HG03521 (cell line): ENCODE measurements at regions not wholly inside any gene's neighbourhood (a gene's known extent, or its start where the extent isn't known, plus 50 kb on each side); places are given as distances from the start of the nearest gene placed in this dataset.
"Not testable (repeated sequence)": the region's sequence is repeated elsewhere in the genome, so short reads cannot be mapped to it uniquely, and the experiment has no call there.

Experiments
- ATAC-seq: cut with Tn5 transposase; IDR thresholded peaks from one replicate; pipeline ENCODE4 v1.9.1; 2021; ENCODE audit warnings: mild to moderate bottlenecking, moderate library complexity; ENCODE audit not compliant: unreplicated experiment

DNA sequence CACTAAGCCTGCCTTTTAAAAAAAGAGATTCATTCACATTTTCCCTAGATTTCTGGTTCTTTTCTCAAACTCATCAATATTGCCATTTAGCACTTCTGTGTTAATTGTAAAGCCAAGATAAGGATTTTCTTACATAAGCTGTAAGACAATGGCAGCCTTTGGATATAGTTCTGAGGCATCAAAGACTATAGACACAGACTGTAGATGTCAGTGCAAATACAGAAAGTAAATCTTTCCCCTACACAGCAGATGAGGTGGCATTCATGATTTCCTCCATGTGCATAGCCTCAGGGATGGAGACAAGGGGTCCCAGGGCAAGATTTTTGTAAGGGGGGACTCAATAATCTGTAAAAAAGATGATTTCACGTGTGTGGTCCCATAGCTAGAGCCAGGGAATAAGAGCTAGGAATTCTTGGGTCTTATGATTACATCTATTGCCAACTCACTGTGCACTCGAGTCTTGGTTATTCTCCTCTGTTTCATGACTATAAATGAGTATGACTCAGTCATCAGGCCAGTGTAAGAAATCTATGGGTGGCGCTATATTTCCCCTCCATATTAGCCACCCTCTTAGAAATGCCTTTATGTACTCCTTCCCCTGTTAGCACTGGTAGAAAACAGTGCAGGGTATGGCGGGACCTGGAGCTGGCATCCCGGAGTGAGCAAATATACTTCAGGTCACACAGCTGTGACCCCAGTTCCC, 207.5 kb downstream of the EXOC5 start:
- ATAC-seq, result no peak

DNA sequence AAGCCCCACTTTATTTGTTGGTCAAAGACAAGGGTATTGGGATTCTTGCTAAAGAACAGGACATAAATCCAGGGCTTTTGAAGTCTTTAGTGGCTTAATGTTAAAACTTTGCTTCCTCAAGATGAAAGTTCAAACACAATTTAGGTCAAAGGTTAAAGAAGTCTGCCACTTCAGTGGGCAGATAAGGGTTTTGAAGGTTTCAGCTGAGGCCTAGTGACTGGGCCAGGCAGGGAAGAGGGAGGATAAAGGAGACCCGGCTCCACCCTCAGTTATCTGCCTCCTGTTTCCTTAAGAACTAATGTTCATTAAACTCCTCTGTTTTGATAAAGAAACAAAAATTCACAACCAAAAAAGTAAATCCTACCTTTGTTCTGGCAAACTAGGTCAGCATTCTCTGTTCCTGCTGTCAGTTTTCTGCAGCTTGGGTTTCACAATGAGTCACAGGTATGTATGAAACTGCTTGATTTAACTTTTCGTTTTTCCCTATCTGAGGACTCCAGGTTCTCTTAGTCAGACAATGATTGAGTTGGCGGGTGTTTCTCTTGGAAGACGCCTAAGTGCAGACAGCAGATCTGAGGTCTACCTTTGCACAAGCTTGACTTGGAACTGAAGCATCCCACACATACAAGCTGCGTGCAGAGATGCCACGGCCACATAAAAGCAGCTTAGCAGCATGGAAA, 208.3 kb downstream of the EXOC5 start:
- peak; percentile 68 for ATAC-seq

GRCh38 chr14:57058319-57058718, 210.4 kb downstream of the EXOC5 start:
- no peak for ATAC-seq

DNA sequence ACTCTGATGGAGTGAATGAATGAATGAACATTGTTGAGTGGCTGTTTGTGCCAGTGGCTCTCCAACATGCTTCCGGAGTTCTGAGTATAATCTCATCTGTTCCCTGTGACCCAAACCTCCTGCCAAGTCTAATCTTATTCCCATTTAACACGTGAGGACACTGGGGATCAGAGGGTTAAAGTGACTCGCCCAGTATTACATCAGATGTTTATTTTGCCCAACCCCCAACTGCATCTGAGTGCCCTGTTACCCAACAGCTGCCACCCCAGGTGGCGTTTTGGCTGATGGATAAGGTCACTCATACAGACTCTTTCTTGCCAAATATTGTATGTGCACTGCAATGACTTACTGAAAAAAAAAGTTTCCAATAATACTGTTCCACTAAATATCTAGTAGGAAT, 210.9 kb downstream of the EXOC5 start:
- ATAC-seq, result no peak

DNA sequence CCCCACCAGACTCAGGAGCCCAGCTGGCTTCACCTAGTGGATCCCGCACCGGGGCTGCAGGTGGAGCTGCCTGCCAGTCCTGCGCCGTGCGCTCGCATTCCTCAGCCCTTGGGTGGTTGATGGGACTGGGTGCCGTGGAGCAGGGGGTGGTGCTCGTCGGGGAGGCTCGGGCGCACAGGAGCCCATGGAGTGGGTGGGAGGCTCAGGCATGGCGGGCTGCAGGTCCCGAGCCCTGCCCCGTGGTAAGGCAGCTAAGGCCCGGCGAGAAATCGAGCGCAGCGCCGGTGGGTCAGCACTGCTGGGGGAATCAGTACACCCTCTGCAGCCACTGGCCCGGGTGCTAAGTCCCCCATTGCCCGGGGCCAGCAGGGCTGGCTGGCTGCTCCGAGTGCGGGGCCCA, 212.2 kb downstream of the EXOC5 start:
- not testable (repeated sequence) for ATAC-seq

DNA sequence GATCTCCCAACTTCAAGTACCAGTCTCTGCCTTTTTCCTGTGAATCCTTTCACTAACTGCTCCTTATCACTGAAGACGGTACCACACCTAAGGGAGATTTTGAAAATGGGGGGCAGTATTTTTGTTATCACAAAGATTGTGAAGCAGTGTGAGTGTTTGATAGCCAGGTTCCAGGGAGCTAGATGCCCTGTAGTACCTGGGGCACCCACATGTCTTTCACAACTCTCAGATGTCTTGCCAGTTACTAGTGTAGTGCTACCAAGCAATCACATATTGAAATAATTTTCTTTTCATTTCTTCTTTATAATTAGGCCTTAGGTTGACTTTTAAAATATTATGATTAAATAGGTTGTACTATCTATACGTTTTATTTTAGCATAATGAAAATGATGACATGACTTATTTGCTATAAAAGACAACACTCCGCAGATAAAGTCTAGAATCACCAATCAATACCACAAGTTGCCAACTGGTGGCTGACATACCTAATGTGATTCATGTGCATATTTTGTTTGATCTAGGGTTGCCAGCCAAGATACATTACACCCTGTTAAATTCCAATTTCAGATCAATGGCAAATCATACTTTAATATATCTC, 215.9 kb downstream of the EXOC5 start:
- no peak for ATAC-seq

DNA sequence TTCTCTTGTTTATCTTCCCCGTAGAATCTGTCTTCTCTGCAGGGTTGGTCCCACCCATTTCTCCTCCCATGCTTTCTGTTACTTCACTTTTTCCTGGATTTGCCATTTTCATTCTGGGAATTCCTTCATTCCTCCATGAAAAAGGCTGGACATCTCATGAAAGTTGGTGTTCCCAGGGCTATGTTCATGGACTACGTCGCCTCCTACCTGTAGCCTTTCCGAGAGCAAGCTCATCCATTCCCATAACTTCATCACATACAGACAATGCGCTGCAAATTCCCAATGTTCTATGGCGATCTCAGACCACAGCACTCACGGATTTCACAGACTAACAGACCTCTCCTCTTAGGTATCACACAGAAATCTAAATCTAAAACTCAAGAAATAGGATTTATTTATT, 217.1 kb downstream of the EXOC5 start:
- ATAC-seq, result no peak

- no peak for ATAC-seq
Observed at GRCh38 chr14:57049848-57050247, 218.9 kb downstream of the EXOC5 start.

DNA sequence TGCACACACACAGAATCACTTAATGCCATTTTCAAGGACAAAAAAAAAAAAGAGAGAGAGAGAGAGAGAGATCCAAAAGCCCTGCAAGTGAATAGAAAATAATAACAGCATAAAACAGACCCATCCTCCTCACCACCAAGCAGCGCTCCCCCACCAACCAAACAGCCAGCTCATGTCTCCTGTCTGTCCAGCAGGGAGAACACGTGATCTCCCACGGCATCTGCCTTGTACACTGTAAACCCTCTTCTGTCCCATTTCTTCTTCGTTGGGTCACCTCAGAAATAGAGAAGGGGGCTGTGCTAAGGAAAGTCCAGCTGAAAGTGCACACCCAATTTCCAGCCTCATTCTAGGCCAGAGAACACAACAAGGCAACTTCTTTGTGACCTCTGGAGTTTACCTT, 222.5 kb downstream of the EXOC5 start:
- no peak for ATAC-seq

DNA sequence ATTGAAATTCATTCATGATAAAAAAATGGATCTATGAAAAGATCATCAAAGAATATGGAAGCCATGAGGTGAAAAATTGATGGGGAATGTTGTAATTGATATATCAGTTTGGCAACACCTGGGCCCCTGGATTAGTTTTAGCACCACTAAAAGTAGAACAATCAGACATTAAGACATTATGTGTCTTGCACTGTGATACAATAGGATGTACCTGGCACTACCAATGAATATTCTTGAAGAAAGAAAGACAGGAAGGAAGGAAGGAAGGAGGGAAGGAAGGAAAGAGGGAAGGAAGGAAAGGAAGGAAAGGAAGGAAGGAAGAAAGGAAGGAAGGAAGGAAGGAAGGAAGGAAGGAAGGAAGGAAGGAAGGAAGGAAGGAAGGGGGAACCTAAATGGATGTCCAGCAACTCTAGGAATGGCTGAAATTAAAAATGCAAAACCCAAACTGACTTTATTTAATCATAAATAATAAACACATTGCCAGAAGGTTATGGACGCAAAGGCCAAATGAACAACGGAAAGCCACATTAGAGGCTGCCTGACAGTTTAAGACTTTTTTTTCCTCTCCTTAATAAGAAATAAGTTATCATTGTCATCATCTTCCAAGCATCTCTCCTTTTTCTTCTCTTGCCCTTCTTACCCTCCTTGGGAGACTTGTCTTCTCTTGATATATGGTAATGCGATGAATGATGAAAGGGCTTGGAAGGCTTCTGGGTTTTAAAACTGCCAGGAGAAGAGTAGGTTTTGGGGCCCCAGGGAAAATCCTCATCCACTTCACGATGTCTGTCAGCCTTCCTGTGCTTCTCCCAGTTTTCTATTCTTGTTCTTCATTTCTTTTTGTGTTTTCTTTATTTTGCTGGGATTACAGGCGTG, 224.4 kb downstream of the EXOC5 start:
- ATAC-seq, result not testable (repeated sequence)

DNA sequence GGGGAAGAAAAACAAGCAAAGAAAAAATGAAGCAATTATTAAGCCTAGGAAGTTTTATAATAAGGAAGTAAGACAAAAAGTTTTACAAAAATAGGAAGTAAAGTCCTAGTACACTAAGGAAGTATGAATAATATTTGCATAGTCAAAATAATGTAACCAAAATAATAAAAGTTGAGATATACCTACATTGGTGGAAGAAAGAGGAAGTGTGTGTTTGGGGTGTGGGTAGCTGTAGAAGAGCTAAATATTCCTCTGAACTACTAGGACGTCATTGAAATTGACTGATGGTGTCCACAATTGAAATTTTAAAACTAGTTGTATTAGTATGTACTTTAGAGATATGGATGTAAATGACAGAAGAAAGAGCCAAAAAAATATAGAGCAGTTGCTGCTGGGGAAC, 228.4 kb upstream of the OTX2 start:
- ATAC-seq, result no peak

- ATAC-seq, result no peak
Observed at GRCh38 chr14:57031474-57031873, 221.2 kb upstream of the OTX2 start.

- no peak for ATAC-seq
Observed at GRCh38 chr14:57029620-57030253, 219.5 kb upstream of the OTX2 start.

DNA sequence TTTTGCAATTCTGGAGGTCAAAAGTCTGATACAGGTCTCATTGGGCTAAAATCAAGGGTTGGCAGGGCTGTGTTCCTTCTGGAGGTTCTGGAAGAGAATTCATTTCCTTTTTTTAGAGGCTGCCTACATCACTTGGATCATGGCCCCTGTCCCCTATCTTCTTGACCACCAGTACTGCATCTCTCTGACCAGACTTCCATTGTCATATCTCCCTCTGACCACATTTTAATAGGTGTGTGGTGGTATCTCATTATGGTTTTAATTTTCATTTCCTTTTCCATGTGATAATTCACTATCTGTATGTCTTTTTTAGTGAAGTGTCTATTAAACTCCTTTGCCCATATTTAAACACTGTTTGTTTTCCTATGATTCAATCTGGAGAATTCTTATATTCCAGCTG, 215.2 kb upstream of the OTX2 start:
- no peak for ATAC-seq

DNA sequence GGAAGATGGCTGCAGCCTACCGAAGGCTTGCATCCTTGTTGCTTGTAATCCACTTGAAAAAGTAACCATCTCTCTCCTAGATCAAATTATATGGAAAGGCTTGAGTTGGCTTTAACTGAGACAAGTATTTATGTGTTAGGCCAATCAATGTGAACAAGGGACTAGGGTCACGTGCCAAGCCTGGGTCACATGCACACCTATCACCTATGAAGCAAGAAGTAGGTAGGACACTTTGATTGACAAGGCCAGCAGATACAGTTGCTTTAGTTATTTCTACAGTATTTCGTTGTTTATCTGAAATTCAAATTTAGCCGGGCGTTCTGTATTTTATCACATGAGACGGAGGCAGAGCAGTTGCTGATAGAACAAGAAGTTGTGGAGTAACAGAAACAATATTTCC, 212.3 kb upstream of the OTX2 start:
- no peak for ATAC-seq

DNA sequence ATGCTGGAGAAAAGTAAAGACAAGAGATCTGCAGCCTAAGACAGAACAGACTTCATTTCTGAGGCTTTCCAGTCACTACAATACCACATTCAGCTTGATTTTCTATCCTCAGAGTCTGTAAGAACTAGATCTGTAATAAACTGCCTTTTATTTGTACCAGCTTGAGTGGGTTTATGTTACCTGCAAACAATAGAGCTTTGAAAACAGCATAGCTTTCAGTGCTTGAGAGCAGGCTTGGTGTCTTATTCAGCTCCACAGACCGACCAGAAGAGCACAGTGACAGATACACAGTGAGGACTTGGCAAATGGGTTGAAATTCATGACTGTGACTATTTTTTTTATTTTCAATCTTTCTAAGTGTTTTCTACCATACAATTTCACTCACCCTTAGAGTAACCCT, 207.8 kb upstream of the OTX2 start:
- no peak for ATAC-seq

GRCh38 chr14:57013987-57014386, 203.7 kb upstream of the OTX2 start:
- ATAC-seq, result no peak

DNA sequence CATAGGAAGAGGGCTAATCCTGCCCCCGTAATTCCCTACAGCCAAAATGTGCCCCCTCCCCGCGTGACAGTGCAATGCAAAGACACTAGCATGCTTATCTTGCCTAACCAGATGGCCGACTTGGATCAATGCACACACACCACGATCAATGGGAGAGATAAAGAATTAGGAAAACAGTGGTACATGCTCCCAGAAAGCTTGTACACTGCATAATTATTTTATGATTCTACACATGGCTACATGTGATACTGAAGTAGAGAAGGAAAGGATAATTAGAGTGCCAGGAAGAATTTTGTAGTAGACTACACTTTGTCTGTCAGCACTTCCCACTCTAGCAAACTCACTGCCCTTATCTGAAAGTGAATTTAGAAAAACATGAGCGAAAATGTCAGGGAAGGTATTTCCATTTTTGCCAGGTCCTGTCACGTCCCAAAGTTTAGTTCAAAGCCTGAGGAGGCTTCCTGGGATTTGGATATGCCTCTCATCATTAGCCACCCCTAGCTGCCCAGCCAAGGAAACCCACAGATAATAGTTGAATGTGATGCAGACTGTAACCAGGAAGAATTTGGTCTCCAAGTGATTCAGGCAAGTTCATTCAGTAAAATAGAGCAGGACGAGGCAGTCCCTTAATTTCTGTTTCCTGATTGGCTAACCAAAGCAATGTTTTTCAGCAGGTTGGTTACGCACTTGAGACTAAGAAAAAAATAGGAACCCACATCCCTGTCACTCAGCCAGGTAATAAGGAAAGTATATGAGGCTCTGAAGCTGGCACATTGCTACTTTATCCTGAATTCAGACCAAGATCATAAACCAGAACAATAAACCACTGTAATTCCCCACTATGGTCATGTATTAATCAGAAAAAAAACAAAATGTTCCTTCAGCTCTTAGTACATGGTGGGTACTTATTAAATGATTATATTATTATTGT, 199.6 kb upstream of the OTX2 start:
- ATAC-seq, result no peak

DNA sequence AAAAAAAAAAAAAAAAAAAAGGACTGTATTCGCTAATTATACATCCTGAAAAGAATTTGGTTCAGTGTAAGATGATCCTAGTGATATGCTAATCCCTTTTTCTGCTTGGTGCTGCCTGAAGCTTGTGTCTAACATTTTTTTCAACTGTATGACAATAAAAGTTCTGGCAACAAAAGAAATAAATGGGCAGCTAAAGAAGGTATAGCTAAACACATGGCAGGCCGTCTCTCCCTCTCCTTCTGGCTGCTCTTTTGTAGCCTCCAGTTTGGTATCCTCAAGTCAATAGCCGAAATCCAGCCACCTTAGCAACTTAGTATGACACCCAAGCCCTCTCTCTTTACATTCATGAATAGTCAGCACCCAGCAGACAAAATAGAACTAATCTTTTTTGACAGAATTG, 198.3 kb upstream of the OTX2 start:
- ATAC-seq, result no peak

DNA sequence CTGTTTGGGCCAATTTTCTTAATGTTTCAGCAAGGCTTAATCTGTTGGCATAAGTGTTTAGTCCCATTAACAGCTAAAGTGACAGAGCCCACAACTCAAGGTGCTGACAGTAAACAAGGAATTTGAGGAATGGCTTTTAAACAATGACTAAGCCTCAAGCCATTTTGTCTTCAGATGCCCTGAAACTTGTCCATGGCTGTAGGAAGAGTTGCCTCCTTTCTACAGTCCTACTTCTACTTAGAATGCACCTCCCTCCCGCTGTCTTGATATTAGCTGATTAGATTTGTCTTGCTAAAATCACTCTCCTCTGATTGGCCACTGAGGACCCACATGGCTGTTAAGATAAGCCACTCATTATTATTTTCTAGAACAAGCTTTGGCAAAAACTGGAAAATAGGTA, 188.4 kb upstream of the OTX2 start:
- ATAC-seq, result no peak
